SK-N-SH (cell line): ENCODE measurements at regions not wholly inside any gene's neighbourhood (a gene's known extent, or its start where the extent isn't known, plus 50 kb on each side); places are given as distances from the start of the nearest gene placed in this dataset.

Experiments
- CTCF ChIA-PET: fragments of 300-600, 350-600 bp; formaldehyde crosslinking; extraction: SDS; loops from one replicate; lab custom pipeline; 2021; lab: Yijun Ruan, JAX
- POLR2A ChIA-PET: fragments of 350-600 bp; sonication (Branson Sonifier 250); formaldehyde crosslinking; extraction: SDS; loops from one replicate; lab custom pipeline; 2020; ENCODE audit warnings: antibody characterized with exemption, inconsistent platforms; lab: Yijun Ruan, JAX
- DNase-seq: peaks from one replicate; pipeline ENCODE4 v3.0.0; 2012
- H2AFZ ChIP-seq: fragments of 200-600 bp; sonication (generic); 2 replicates; pipeline ENCODE4 v1.8.1; 2016; ENCODE audit warnings: antibody characterized with exemption, mild to moderate bottlenecking, low read depth
- H3F3A ChIP-seq: fragments of 200-600 bp; sonication (generic); replicated peaks from 2 replicates; pipeline ENCODE3; 2016; ENCODE audit warnings: antibody characterized with exemption, mild to moderate bottlenecking; ENCODE audit not compliant: insufficient read depth
- H3K27ac ChIP-seq, 2 experiments: fragments of 200-500 bp in 1 of 2; fragments of 200-600 bp in 1 of 2; sonication (Bioruptor generic) in 1 of 2; sonication (generic), shearing (Covaris generic) in 1 of 2; 2 replicates each; pipeline versions ENCODE4 v1.5.1 to v1.6.1; 2014 to 2016; ENCODE audit warnings: low read depth in 2 of 2, inconsistent platforms in 1 of 2, low read length in 1 of 2, mild to moderate bottlenecking in 1 of 2, mixed read lengths in 1 of 2
- H3K27me3 ChIP-seq: fragments of 200-600 bp; sonication (generic), shearing (Covaris generic); 2 replicates; pipeline ENCODE4 v1.6.1; 2016; ENCODE audit warnings: mixed run types; ENCODE audit not compliant: insufficient read depth
- H3K36me3 ChIP-seq, 2 experiments: fragments of 200-500 bp in 1 of 2; fragments of 200-600 bp in 1 of 2; sonication (Bioruptor generic) in 1 of 2; sonication (generic) in 1 of 2; replicated peaks in 1 of 2; 2 replicates each; pipeline versions ENCODE3 to v1.5.1; 2014 to 2016; ENCODE audit warnings: low read length in 1 of 2, mild to moderate bottlenecking in 1 of 2; ENCODE audit not compliant: insufficient read depth in 2 of 2, control insufficient read depth in 1 of 2
- H3K4me1 ChIP-seq, 2 experiments: fragments of 200-500 bp in 1 of 2; fragments of 200-600 bp in 1 of 2; sonication (Bioruptor generic) in 1 of 2; sonication (generic), shearing (Covaris generic) in 1 of 2; 2 replicates each; pipeline versions ENCODE4 v1.5.1 to v1.6.1; 2014 to 2016; ENCODE audit warnings: low read depth in 1 of 2, low read length in 1 of 2, mixed run types in 1 of 2; ENCODE audit not compliant: insufficient read depth in 2 of 2, control insufficient read depth in 1 of 2
- H3K4me2 ChIP-seq: fragments of 200-600 bp; sonication (generic), shearing (Covaris generic); 2 replicates; pipeline ENCODE4 v1.6.1; 2017; ENCODE audit warnings: mixed run types
- H3K4me3 ChIP-seq, 2 experiments: fragments of 200-500 bp in 1 of 2; fragments of 200-600 bp in 1 of 2; sonication (Bioruptor generic) in 1 of 2; sonication (generic), shearing (Covaris generic) in 1 of 2; 2 replicates each; pipeline versions ENCODE4 v1.5.1 to v1.8.1; 2014 to 2016; ENCODE audit warnings: low read depth in 2 of 2, inconsistent platforms in 1 of 2, low read length in 1 of 2, mild to moderate bottlenecking in 1 of 2, mixed read lengths in 1 of 2, moderate library complexity in 1 of 2
- H3K79me2 ChIP-seq: fragments of 200-600 bp; sonication (generic); 2 replicates; pipeline ENCODE4 v1.8.1; 2017; ENCODE audit warnings: mild to moderate bottlenecking; ENCODE audit not compliant: insufficient read depth
- H3K9ac ChIP-seq: fragments of 200-600 bp; sonication (generic); 2 replicates; pipeline ENCODE4 v1.6.1; 2017; ENCODE audit warnings: mixed run types
- H3K9me2 ChIP-seq: fragments of 200-600 bp; sonication (generic); 2 replicates; pipeline ENCODE4 v1.6.1; 2017; ENCODE audit warnings: mixed run types
- H3K9me3 ChIP-seq: fragments of 200-600 bp; sonication (generic); 2 replicates; pipeline ENCODE4 v1.6.1; 2017; ENCODE audit warnings: mixed run types, mild to moderate bottlenecking, moderate library complexity
- H4K20me1 ChIP-seq: fragments of 200-600 bp; sonication (generic); 2 replicates; pipeline ENCODE4 v1.6.1; 2017; ENCODE audit warnings: mild to moderate bottlenecking, mixed run types; ENCODE audit not compliant: insufficient read depth
- ELF1 ChIP-seq: IDR thresholded peaks from 2 replicates; pipeline ENCODE4 v1.4.0; 2012
- FOXM1 ChIP-seq: IDR thresholded peaks from 2 replicates; pipeline ENCODE4 v1.4.0; 2012; ENCODE audit warnings: low read depth, mild to moderate bottlenecking
- GATA2 ChIP-seq: sonication (generic); formaldehyde crosslinking; IDR thresholded peaks from 2 replicates; pipeline ENCODE4 v1.5.0; 2020; ENCODE audit warnings: mild to moderate bottlenecking, missing genetic modification reagents
- JUND ChIP-seq: IDR thresholded peaks from 2 replicates; pipeline ENCODE4 v1.4.0; 2012
- MEF2A ChIP-seq: IDR thresholded peaks from 2 replicates; pipeline ENCODE4 v1.4.0; 2012; ENCODE audit warnings: low read depth, borderline replicate concordance
- MXI1 ChIP-seq: IDR thresholded peaks from 2 replicates; pipeline ENCODE4 v1.6.1; 2012; ENCODE audit warnings: mild to moderate bottlenecking, low read depth, low read length, improper control_type of control experiment
- NRF1 ChIP-seq: IDR thresholded peaks from 2 replicates; pipeline ENCODE4 v1.6.1; 2012; ENCODE audit warnings: low read depth, mild to moderate bottlenecking, low read length
- POLR2AphosphoS5 ChIP-seq: IDR thresholded peaks from 2 replicates; pipeline ENCODE4 v1.6.1; 2012; ENCODE audit warnings: low read depth, low read length
- TAF1 ChIP-seq: IDR thresholded peaks from 2 replicates; pipeline ENCODE4 v1.6.1; 2012; ENCODE audit warnings: low read depth, mild to moderate bottlenecking, low read length, moderate library complexity, borderline replicate concordance
- WGBS: methylation state at CpG from one replicate; pipeline ENCODE4 v1.1.6; 2017; ENCODE audit warnings: low lambda C conversion rate; 5-methylcytosine and 5-hydroxymethylcytosine counted together
- TF ChIP-seq, protein P1 (sequence below): fragments of 150-350 bp; IDR thresholded peaks from 2 replicates; pipeline ENCODE4 v1.6.1; 2016; ENCODE audit warnings: mild to moderate bottlenecking, low read depth, low read length
- TF ChIP-seq, protein P2 (sequence below): fragments of 150-350 bp; IDR thresholded peaks from 2 replicates; pipeline ENCODE4 v1.6.1; 2017; ENCODE audit warnings: antibody characterized with exemption, low read length, low read depth, borderline replicate concordance
- TF ChIP-seq, protein P3 (sequence below): IDR thresholded peaks from 2 replicates; pipeline ENCODE4 v1.4.0; 2012; ENCODE audit warnings: low read depth, borderline replicate concordance
- TF ChIP-seq, protein P4 (sequence below): IDR thresholded peaks from 2 replicates; pipeline ENCODE4 v1.6.1; 2012; ENCODE audit warnings: mild to moderate bottlenecking, low read depth, low read length, moderate library complexity
- TF ChIP-seq, protein P5 (sequence below): IDR thresholded peaks from 2 replicates; pipeline ENCODE4 v1.4.0; 2012; ENCODE audit warnings: low read depth, borderline replicate concordance
- TF ChIP-seq, protein P6 (sequence below): IDR thresholded peaks from 2 replicates; pipeline ENCODE4 v1.4.0; 2012; ENCODE audit warnings: low read depth

DNA sequence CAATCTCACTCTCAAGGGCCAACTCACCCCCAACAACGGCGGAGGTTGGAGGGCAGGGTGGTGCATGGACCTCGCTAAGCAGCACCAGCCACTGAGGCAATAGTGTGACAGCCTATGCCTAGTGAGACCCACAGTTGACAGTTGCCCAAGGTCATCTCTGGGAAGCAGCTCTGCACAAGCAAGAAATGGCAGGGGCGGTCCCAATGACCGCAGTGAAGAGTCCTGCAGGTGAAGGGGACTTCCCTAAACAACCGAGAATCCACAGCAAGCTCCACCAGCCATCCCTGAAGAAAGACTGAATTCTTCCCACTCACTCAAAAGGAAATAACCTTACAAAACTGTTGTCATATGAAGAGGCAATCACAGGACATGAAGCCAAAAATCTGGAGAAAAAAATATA, 313.4 kb upstream of the ID2 start:
- H3K4me2 ChIP-seq = no peak overlapping the region
- no peak for TF ChIP-seq JUND
- TF ChIP-seq FOXM1 = no peak
- TF ChIP-seq, protein P1, sequence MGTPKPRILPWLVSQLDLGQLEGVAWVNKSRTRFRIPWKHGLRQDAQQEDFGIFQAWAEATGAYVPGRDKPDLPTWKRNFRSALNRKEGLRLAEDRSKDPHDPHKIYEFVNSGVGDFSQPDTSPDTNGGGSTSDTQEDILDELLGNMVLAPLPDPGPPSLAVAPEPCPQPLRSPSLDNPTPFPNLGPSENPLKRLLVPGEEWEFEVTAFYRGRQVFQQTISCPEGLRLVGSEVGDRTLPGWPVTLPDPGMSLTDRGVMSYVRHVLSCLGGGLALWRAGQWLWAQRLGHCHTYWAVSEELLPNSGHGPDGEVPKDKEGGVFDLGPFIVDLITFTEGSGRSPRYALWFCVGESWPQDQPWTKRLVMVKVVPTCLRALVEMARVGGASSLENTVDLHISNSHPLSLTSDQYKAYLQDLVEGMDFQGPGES = no peak
- TF ChIP-seq, protein P2, sequence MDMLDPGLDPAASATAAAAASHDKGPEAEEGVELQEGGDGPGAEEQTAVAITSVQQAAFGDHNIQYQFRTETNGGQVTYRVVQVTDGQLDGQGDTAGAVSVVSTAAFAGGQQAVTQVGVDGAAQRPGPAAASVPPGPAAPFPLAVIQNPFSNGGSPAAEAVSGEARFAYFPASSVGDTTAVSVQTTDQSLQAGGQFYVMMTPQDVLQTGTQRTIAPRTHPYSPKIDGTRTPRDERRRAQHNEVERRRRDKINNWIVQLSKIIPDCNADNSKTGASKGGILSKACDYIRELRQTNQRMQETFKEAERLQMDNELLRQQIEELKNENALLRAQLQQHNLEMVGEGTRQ = no peak
- no peak for TF ChIP-seq NRF1
- TF ChIP-seq MXI1 = no peak
- no peak for TF ChIP-seq MEF2A
- no peak for TF ChIP-seq GATA2 (CRISPR knock-in tag)
- TF ChIP-seq, protein P3, sequence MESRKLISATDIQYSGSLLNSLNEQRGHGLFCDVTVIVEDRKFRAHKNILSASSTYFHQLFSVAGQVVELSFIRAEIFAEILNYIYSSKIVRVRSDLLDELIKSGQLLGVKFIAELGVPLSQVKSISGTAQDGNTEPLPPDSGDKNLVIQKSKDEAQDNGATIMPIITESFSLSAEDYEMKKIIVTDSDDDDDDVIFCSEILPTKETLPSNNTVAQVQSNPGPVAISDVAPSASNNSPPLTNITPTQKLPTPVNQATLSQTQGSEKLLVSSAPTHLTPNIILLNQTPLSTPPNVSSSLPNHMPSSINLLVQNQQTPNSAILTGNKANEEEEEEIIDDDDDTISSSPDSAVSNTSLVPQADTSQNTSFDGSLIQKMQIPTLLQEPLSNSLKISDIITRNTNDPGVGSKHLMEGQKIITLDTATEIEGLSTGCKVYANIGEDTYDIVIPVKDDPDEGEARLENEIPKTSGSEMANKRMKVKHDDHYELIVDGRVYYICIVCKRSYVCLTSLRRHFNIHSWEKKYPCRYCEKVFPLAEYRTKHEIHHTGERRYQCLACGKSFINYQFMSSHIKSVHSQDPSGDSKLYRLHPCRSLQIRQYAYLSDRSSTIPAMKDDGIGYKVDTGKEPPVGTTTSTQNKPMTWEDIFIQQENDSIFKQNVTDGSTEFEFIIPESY = no peak
- TF ChIP-seq, protein P4, sequence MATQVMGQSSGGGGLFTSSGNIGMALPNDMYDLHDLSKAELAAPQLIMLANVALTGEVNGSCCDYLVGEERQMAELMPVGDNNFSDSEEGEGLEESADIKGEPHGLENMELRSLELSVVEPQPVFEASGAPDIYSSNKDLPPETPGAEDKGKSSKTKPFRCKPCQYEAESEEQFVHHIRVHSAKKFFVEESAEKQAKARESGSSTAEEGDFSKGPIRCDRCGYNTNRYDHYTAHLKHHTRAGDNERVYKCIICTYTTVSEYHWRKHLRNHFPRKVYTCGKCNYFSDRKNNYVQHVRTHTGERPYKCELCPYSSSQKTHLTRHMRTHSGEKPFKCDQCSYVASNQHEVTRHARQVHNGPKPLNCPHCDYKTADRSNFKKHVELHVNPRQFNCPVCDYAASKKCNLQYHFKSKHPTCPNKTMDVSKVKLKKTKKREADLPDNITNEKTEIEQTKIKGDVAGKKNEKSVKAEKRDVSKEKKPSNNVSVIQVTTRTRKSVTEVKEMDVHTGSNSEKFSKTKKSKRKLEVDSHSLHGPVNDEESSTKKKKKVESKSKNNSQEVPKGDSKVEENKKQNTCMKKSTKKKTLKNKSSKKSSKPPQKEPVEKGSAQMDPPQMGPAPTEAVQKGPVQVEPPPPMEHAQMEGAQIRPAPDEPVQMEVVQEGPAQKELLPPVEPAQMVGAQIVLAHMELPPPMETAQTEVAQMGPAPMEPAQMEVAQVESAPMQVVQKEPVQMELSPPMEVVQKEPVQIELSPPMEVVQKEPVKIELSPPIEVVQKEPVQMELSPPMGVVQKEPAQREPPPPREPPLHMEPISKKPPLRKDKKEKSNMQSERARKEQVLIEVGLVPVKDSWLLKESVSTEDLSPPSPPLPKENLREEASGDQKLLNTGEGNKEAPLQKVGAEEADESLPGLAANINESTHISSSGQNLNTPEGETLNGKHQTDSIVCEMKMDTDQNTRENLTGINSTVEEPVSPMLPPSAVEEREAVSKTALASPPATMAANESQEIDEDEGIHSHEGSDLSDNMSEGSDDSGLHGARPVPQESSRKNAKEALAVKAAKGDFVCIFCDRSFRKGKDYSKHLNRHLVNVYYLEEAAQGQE = no peak
- no peak for TF ChIP-seq ELF1
- no peak for TF ChIP-seq POLR2AphosphoS5
- TF ChIP-seq, protein P5, sequence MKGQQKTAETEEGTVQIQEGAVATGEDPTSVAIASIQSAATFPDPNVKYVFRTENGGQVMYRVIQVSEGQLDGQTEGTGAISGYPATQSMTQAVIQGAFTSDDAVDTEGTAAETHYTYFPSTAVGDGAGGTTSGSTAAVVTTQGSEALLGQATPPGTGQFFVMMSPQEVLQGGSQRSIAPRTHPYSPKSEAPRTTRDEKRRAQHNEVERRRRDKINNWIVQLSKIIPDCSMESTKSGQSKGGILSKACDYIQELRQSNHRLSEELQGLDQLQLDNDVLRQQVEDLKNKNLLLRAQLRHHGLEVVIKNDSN = no peak
- TF ChIP-seq TAF1 = no peak
- TF ChIP-seq, protein P6, sequence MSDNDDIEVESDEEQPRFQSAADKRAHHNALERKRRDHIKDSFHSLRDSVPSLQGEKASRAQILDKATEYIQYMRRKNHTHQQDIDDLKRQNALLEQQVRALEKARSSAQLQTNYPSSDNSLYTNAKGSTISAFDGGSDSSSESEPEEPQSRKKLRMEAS = no peak
- H3K9ac ChIP-seq = no peak overlapping the region
- WGBS = 75% methylated on average over 6 of the region's 6 CpGs
- H3K4me1 ChIP-seq = peaks cover 0 to 2% of the 10 kb centered on the region in 2 experiments; a peak in 1 of 4 replicates
- no peaks in the 10 kb centered on the region for H4K20me1 ChIP-seq
- H3F3A ChIP-seq = no peaks in the 10 kb centered on the region
- H3K36me3 ChIP-seq = no peaks in the 10 kb centered on the region
- H3K9me2 ChIP-seq = no peaks in the 10 kb centered on the region
- H3K79me2 ChIP-seq = no peaks in the 10 kb centered on the region
- DNase-seq = no peak
- ChIA-PET CTCF (no interaction called here), POLR2A (no interaction called here)
- no peak overlapping the region for H3K27ac ChIP-seq
- no peak overlapping the region for H3K4me3 ChIP-seq
- H3K27me3 ChIP-seq = peaks cover 6% of the 10 kb centered on the region; the same call in 1 of the 2 replicates
- H2AFZ ChIP-seq = no peak overlapping the region
- H3K9me3 ChIP-seq = no peaks in the 10 kb centered on the region
